ENCODE measurements at regions not wholly inside any gene's neighbourhood (a gene's known extent, or its start where the extent isn't known, plus 50 kb on each side); places are given as distances from the start of the nearest gene placed in this dataset.
A peak's percentile ranks its signal among the peaks of the same experiment; 100 is the strongest.
"Not testable (repeated sequence)": the region's sequence is repeated elsewhere in the genome, so short reads cannot be mapped to it uniquely, and the experiment has no call there.

DNA sequence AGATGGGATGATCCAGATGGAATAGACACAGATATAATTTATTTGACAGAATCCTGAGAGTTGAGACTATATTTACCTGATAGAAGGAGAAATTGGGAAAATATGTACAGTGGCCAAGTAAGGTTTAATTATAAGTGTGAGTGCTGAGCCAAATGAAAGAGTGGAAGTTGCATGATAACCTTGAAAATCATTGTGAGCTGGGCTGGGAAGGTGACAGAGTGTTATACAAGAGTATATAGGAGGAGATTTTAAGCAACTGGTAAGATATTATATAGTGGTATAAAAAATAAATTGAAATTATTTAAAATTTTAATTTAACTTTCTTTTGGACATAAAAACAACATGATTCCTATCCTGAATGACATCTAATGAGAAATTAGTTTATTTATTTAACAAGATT, 340.8 kb downstream of the NUP35 start:
- DNase-seq = no peak

DNA sequence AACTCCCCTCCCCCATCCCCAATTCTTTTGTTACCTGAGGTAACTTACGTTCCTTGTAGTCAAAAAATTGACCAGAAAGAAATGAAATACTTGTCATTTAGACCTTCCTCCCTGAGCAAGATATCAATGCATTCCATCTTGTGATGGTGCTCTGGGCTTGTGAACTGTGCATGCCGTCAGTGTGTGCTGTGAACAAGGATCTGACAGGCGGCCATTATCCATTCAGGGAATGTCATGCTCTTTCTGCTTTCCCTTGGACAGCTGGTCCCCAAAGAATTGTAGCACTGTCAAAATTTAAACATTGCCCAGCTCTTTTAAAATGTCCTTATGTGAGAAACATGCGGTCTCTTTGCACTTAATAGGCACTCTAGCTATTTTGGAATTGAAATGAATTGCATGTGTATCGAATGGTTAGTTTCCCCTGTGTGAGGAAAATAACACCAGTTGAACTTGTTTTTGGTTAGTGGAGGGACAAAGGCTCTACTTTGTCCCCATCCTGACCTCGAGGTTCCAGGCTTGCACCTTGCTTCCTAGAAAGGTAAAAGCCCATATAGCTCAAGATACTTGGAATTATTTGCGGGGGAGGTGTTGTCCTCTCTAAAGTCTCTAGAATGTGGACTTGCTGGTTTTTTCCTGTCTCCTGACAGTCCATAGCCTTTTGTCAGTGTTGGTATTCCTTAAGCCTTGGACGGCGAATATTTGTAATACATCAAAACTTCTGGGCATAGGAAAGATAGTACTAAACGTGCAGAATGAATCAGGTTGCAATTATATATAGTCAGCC, 350.9 kb downstream of the NUP35 start:
- no peak for DNase-seq

DNA sequence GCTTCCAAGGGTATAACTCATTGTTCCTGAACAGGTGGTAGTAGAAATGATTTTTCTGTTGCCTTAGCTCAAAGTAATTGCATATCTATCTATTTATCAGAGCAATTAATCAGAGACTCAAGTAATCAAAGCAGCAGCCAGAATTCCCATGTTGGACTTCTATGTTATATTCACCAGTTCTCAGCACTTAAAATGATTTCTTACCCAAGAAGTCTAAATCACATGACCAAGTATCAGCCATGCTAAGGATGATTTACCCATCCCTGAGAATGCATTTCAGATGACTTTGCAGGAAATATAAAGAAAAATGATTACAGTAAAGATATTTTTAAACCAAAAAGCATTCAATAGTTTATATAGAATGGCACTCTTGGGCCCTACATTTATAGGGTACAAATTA, 352.2 kb downstream of the NUP35 start:
- no peak for DNase-seq

DNA sequence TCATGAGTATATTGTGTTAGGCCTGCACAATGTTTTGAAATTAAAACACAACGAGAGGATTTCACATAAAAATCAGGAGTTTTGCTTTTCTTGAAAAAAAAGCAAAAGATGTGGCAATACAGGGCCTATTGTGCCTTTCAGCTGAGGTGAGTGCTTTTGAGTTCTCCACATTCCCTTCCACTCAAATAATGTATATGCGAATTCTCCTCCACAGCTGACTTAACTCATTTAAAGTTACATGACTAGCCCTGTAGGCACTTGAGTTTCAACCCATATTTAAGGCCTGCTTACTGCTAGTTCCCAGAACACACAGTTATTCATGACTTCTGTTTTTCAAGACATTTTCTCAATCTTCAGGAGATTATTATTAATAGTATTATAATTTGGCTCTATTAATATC, 353.1 kb downstream of the NUP35 start:
- no peak for DNase-seq

GRCh38 chr2:183478941-183479595, 354.8 kb downstream of the NUP35 start:
- not testable (repeated sequence) for DNase-seq

DNA sequence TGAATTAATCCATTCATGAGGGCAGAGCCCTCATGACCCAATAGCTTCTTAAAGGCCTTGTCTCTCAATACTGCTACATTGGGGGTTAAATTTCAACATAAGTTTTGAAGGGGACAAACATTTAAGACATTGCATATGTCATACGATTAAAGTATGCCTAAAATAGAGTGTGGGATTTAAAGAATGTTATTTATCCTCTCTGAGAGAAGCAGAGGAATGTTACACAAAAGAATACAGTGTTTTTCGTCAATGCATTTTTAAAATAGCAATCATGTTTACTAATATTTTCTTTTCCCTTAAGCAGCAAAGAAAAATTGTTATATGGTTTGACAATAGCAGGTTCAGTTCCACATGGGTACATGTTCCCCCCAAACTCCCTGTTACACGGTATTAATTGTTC, 363.1 kb downstream of the NUP35 start:
- no peak for DNase-seq

- DNase-seq = no peak
These were observed 364.2 kb downstream of the NUP35 start for GRCh38 chr2:183488421-183488820.

DNA sequence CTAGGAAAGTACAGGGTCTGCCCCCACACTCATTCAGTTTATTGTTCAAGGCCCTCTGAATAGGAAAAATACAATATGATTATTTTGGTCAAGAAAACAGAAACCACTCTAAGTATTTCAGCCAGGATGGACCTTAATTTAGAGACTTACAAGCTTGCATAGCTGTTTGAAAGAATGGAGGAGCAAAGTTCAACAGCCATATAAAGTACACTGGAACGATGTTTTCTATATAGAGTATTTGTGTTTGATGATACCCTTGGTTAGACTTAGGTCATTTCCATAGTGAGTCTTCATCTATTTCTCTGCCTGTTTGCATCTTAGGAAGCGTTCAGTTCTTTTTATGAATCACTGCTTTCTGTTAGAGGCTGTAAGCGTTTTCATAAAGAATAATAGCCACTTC, 366.2 kb downstream of the NUP35 start:
- DNase-seq = no peak

GRCh38 chr2:183490914-183491313, 366.7 kb downstream of the NUP35 start:
- no peak for DNase-seq

DNA sequence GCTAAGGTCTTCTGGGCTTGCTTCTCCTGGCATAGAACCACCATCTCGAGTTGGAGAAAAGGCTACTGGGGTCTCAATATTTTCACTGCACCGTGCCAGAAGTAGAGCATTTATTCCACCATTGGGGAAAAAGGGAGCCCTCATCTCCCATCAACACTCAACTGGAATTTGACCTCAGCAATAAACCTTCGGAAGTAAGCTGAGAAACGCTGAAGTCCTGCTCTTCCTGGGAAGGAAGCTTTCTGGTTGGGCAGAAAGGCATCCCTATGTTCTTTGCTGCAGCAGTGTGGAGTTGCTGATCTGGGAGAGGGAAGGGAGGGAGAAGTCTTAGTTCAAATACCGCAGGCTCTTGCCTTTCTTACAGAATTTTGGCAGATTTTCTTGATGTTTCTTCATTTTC, 368.8 kb downstream of the NUP35 start:
- DNase-seq = no peak

DNA sequence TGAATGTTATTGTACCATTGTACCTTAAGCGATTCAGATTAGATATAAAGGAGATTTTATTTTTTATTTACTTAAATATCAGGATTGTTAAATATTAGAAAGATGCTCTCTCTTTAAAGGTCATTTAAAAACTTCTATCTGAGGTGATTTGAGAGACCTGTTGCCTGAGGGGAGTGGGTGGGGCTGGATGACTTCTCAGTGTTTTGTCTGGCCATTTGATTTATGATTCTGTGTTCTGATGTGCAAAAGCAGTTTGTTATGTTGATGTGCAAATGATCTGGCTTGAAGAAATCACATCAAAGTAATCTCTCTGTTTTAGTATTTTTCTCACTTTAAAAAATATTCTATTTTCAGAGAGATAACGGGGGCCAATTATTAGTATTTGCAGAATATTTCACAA, 370.8 kb downstream of the NUP35 start:
- no peak for DNase-seq

GRCh38 chr2:183495589-183496267, 371.5 kb downstream of the NUP35 start:
- no peak for DNase-seq

DNA sequence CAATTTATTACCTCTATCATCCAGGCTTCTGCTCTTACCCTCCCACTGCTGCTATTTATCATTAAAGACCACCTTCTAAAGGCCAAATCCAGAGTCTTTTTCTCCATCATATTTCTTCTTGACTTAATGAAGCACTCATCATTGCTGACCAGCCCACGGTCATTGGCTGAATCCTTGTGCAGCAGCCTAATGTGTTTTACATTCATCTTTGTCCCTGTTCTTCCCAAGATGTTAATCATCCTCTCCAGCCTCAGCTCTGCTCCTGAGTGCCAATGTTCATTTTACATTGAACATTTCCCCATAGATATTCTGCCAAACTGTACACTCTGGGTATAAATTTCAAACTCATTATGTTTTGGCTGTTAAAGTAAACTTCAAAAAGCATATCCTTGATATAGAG, 373.6 kb downstream of the NUP35 start:
- no peak for DNase-seq

DNA sequence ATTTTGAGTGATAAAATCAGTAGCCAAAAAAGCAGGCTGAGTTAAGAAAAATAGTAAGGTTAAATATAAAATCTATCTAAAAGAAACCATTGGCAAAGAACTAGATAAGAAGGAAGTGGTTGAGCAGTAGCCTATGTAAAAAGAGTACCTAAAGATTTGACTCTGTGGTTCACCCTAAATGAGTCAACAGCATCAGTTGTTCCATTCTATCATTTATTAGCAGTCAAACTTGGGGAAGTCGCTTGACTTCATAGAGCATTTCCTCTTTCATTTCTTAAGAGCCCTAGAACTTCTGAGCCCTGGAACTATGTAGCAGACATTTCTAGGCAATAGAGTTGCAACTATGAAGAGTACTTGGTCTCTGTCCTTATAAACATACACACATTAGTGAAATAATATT, 381.7 kb downstream of the NUP35 start:
- no peak for DNase-seq

GRCh38 chr2:183511154-183511553, 386.9 kb downstream of the NUP35 start:
- no peak for DNase-seq

DNA sequence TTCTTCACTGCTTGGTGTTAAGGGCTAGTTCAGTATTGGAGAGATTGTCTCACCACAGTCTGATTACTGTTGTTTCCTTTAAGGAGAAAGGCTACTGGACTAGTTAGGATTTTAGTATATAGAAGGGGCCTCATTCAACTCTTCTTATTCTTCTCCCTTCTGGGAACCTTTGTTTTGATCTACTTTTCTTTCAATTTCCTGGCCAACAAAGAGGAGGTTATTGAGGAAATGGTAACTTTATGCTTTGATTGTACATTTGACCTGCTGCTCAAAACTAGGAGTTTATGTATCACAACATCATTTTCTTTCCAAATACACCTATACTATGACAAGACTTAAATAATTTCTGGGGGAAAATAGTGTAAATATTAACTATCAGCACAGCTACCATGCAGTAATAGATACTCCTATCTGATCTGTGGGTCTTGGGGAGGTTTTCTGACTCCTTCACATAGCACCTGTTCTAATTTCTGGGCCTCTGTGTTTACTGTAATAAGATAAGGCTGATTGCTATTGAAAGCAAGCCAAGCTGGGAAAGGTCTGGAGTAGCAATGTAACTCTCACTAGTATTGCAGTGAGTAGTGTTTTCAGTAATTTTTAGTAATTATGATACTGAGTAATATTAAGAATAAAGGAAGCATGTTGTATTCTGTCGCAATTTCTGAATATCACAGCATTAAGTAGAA, 395.3 kb downstream of the NUP35 start:
- DNase-seq = peak; percentile 37

GRCh38 chr2:183521911-183522310, 397.7 kb downstream of the NUP35 start:
- no peak for DNase-seq

- DNase-seq = no peak
These were observed 398.4 kb downstream of the NUP35 start for GRCh38 chr2:183522489-183523266.

DNA sequence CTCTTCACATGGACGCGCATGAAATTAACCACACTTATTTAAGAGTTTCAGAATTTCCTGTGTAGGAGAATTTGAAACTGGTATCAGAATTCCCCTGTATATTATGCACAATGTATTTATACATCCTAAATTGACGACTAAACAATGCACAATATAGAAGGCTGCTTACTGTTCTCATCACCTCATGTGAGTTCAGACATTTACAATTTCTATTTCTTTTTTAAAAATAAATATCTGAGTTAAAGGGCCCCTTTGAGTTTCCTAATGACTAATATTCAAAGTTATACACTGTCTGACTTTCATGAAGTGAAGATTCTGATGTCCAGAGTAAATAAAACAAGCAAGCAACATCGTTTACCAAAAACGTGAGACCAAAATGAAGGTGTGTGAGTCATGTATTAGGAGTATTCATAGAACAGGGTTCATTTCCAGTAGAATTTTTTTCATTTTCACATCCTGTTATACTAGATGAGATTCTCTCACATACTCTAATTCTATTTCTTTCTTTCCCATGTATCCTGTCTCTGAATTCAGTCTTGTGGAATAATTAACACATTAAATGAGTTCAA, 406.2 kb downstream of the NUP35 start:
- no peak for DNase-seq

- DNase-seq = no peak
These were observed 408.3 kb downstream of the NUP35 start for GRCh38 chr2:183532514-183532913.

GRCh38 chr2:183533021-183533420, 408.8 kb downstream of the NUP35 start:
- no peak for DNase-seq

GRCh38 chr2:183536290-183536689, 412.0 kb downstream of the NUP35 start:
- DNase-seq = no peak
